ENCODE measurements at regions not wholly inside any gene's neighbourhood (a gene's known extent, or its start where the extent isn't known, plus 50 kb on each side); places are given as distances from the start of the nearest gene placed in this dataset.

DNA sequence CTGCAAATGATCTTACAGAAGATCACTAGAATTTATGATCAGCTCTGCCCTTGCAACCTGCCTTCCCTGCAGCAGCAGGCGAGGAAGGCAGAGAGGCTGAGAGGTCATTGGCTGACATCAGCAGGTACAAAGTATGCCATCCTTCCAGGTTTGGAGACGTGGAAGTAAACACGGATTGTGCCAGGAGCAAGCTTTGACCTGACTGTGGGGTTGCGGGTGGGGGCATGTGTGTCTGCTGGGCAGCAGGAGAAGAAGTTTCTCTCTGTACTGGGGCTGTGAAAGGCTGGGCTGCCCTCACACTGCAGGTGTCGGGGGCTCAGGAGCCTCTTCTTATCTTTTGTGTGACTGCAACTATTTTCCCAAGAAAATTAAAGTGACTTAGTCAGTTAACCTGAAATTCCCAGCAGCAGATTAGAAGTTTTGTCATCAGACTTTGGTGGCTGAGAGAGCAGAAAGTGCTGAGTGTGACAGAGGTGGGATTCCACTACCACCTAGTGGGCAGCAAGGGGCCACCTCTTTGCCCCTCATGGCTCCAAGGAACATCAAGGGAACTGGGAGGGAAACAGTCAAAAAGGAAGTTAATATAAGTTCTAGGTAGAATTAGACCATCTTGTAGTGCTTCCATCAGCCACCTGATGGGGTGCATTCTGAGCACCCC, 565.9 kb downstream of the ETS1 start:
- ATAC-seq = peak; percentile 68
- TF ChIP-seq RARB (CRISPR knock-in tag; IDR thresholded peaks at IDR 0.05) (no peak), CSDC2 (CRISPR knock-in tag; IDR thresholded peaks at IDR 0.05) (no peak), ZNF565 (CRISPR knock-in tag; conservative IDR thresholded peaks at IDR 0.05; ENCODE audit: low read depth) (no peak), ARNTL (CRISPR knock-in tag; IDR thresholded peaks at IDR 0.05; ENCODE audit: borderline replicate concordance, low read depth) (no peak), GLIS3 (CRISPR knock-in tag; IDR thresholded peaks at IDR 0.05) (no peak), ZNF70 (CRISPR knock-in tag; IDR thresholded peaks at IDR 0.05) (no peak), ZNF8 (CRISPR knock-in tag; IDR thresholded peaks at IDR 0.05) (no peak), TCF4 (CRISPR knock-in tag; IDR thresholded peaks at IDR 0.05; ENCODE audit: borderline replicate concordance) (no peak), ZFP30 (CRISPR knock-in tag; IDR thresholded peaks at IDR 0.05) (no peak)
- TF ChIP-seq, protein P1, sequence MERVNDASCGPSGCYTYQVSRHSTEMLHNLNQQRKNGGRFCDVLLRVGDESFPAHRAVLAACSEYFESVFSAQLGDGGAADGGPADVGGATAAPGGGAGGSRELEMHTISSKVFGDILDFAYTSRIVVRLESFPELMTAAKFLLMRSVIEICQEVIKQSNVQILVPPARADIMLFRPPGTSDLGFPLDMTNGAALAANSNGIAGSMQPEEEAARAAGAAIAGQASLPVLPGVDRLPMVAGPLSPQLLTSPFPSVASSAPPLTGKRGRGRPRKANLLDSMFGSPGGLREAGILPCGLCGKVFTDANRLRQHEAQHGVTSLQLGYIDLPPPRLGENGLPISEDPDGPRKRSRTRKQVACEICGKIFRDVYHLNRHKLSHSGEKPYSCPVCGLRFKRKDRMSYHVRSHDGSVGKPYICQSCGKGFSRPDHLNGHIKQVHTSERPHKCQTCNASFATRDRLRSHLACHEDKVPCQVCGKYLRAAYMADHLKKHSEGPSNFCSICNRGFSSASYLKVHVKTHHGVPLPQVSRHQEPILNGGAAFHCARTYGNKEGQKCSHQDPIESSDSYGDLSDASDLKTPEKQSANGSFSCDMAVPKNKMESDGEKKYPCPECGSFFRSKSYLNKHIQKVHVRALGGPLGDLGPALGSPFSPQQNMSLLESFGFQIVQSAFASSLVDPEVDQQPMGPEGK (CRISPR knock-in tag; IDR thresholded peaks at IDR 0.05; ENCODE audit: borderline replicate concordance) = no peak
- TF ChIP-seq, protein P2, sequence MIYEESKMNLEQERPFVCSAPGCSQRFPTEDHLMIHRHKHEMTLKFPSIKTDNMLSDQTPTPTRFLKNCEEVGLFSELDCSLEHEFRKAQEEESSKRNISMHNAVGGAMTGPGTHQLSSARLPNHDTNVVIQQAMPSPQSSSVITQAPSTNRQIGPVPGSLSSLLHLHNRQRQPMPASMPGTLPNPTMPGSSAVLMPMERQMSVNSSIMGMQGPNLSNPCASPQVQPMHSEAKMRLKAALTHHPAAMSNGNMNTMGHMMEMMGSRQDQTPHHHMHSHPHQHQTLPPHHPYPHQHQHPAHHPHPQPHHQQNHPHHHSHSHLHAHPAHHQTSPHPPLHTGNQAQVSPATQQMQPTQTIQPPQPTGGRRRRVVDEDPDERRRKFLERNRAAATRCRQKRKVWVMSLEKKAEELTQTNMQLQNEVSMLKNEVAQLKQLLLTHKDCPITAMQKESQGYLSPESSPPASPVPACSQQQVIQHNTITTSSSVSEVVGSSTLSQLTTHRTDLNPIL (CRISPR knock-in tag; IDR thresholded peaks at IDR 0.05; ENCODE audit: low read depth) = no peak
- TF ChIP-seq, protein P3, sequence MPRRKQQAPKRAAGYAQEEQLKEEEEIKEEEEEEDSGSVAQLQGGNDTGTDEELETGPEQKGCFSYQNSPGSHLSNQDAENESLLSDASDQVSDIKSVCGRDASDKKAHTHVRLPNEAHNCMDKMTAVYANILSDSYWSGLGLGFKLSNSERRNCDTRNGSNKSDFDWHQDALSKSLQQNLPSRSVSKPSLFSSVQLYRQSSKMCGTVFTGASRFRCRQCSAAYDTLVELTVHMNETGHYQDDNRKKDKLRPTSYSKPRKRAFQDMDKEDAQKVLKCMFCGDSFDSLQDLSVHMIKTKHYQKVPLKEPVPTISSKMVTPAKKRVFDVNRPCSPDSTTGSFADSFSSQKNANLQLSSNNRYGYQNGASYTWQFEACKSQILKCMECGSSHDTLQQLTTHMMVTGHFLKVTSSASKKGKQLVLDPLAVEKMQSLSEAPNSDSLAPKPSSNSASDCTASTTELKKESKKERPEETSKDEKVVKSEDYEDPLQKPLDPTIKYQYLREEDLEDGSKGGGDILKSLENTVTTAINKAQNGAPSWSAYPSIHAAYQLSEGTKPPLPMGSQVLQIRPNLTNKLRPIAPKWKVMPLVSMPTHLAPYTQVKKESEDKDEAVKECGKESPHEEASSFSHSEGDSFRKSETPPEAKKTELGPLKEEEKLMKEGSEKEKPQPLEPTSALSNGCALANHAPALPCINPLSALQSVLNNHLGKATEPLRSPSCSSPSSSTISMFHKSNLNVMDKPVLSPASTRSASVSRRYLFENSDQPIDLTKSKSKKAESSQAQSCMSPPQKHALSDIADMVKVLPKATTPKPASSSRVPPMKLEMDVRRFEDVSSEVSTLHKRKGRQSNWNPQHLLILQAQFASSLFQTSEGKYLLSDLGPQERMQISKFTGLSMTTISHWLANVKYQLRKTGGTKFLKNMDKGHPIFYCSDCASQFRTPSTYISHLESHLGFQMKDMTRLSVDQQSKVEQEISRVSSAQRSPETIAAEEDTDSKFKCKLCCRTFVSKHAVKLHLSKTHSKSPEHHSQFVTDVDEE (CRISPR knock-in tag; IDR thresholded peaks at IDR 0.05) = no peak

DNA sequence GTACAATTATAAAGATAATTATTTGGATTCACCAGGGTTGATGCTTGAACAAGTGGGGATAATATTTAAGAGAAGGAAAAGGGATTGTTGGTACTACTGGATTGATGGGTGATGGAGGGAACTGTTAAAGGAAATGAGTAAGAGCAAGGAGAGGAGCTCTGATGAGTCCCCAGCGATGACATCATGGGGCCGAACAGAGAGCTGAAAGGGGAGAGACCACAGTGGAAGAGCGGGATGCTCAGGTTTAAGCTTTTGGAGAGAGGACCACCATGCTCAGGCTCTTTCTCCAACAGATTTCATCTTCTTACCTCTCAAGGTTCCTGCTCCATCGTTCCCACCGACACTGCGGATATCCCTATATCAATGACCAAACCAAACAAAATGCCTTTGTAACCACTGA, 568.7 kb downstream of the ETS1 start:
- no peak for ATAC-seq
- no peak for TF ChIP-seq ESRRG (CRISPR knock-in tag; IDR thresholded peaks at IDR 0.05)
- TF ChIP-seq ARNTL (CRISPR knock-in tag; IDR thresholded peaks at IDR 0.05; ENCODE audit: borderline replicate concordance, low read depth) = no peak
- TF ChIP-seq GLIS3 (CRISPR knock-in tag; IDR thresholded peaks at IDR 0.05) = no peak
- no peak for TF ChIP-seq TCF4 (CRISPR knock-in tag; IDR thresholded peaks at IDR 0.05; ENCODE audit: borderline replicate concordance)
- TF ChIP-seq CSDC2 (CRISPR knock-in tag; IDR thresholded peaks at IDR 0.05) = no peak
- TF ChIP-seq ZC3H10 (CRISPR knock-in tag; IDR thresholded peaks at IDR 0.05) = no peak
- TF ChIP-seq RARB (CRISPR knock-in tag; IDR thresholded peaks at IDR 0.05) = no peak
- no peak for TF ChIP-seq PPARA (CRISPR knock-in tag; IDR thresholded peaks at IDR 0.05; ENCODE audit: borderline replicate concordance)
- TF ChIP-seq ZNF70 (CRISPR knock-in tag; IDR thresholded peaks at IDR 0.05) = no peak
- TF ChIP-seq, protein P3 (CRISPR knock-in tag; IDR thresholded peaks at IDR 0.05) = no peak
- no peak for TF ChIP-seq OSR1 (CRISPR knock-in tag; IDR thresholded peaks at IDR 0.05)
- no peak for TF ChIP-seq TOX (CRISPR knock-in tag; IDR thresholded peaks at IDR 0.05; ENCODE audit: borderline replicate concordance)
- TF ChIP-seq, protein P4, sequence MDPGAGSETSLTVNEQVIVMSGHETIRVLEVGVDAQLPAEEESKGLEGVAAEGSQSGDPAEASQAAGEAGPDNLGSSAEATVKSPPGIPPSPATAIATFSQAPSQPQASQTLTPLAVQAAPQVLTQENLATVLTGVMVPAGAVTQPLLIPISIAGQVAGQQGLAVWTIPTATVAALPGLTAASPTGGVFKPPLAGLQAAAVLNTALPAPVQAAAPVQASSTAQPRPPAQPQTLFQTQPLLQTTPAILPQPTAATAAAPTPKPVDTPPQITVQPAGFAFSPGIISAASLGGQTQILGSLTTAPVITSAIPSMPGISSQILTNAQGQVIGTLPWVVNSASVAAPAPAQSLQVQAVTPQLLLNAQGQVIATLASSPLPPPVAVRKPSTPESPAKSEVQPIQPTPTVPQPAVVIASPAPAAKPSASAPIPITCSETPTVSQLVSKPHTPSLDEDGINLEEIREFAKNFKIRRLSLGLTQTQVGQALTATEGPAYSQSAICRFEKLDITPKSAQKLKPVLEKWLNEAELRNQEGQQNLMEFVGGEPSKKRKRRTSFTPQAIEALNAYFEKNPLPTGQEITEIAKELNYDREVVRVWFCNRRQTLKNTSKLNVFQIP (CRISPR knock-in tag; IDR thresholded peaks at IDR 0.05; ENCODE audit: borderline replicate concordance, low read depth) = no peak
- no peak for TF ChIP-seq SNAI2 (CRISPR knock-in tag; IDR thresholded peaks at IDR 0.05)
